T-helper 2 cell treated with Interferon-gamma antibody and Interleukin-4, amounts not matched to agents 5 μg/mL and 100 μg/mL, for 36 hours (primary cell): ENCODE measurements at regions not wholly inside any gene's neighbourhood (a gene's known extent, or its start where the extent isn't known, plus 50 kb on each side); places are given as distances from the start of the nearest gene placed in this dataset.

Source experiments
- DNase-seq: peaks from one replicate; pipeline ENCODE4 v3.0.0; 2021; ENCODE audit warnings: low spot score
- H3K27ac Mint-ChIP-seq: one replicate; pipeline ENCODE4 v1.8.0; 2021; ENCODE audit warnings: mild to moderate bottlenecking, mixed read lengths
- H3K27me3 Mint-ChIP-seq: one replicate; pipeline ENCODE4 v1.8.0; 2021; ENCODE audit warnings: low read depth, mixed read lengths
- H3K36me3 Mint-ChIP-seq: one replicate; pipeline ENCODE4 v1.8.0; 2021; ENCODE audit warnings: low read depth, mixed read lengths
- H3K4me1 Mint-ChIP-seq: one replicate; pipeline ENCODE4 v1.8.0; 2021; ENCODE audit warnings: low read depth, mixed read lengths
- H3K4me3 Mint-ChIP-seq: one replicate; pipeline ENCODE4 v1.8.0; 2022; ENCODE audit warnings: mild to moderate bottlenecking, moderate library complexity, mixed read lengths
- H3K9me3 Mint-ChIP-seq: one replicate; pipeline ENCODE4 v1.8.0; 2021; ENCODE audit warnings: mixed read lengths

DNA sequence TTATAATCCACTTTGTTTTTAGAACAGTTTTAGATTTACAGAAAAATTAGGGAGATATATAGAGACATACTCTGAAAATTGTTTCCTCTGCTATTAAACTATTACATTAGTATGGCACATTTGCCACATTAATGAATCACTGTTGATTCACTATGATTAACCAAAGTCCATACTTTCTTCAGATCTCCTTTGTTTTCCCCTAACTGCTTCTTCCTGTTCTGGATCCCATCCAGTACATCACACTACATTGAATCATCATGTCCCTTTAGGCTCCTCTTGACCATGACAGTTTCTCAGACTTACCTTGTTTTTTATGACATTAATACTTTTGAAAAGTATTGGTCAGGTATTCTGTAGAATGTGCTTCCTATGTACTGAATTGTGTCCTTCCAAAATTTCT is 109.2 kb upstream of the EDNRA start:
- H3K4me1 Mint-ChIP-seq = no peaks in the 10 kb centered on the region
- no peaks in the 10 kb centered on the region for H3K36me3 Mint-ChIP-seq
- H3K4me3 Mint-ChIP-seq = no peak overlapping the region
- no peak overlapping the region for H3K27ac Mint-ChIP-seq
- no peaks in the 10 kb centered on the region for H3K9me3 Mint-ChIP-seq
- no peak for DNase-seq
- no peaks in the 10 kb centered on the region for H3K27me3 Mint-ChIP-seq

DNA sequence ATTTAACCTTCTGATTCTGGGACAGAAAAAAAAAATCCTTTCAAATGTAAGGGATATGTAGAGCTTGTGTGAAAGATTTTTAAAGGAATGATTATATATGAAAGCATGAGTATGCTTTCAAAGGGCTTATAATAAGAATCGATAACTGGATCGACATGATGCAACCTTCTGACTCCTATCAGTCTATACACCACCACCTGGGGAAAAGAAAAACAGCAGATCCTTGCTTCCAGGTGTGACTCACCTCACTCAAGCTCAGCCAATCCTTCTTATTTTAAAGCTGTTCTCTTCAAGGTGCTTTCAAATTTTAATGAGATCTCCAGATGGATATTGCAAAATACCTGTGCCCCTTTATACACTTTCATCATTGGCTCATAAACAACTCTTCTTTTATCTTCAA is 102.1 kb upstream of the EDNRA start:
- Mint-ChIP-seq H3K4me1 (no peaks in the 10 kb centered on the region), H3K27me3 (no peaks in the 10 kb centered on the region), H3K4me3 (no peak overlapping the region), H3K9me3 (no peaks in the 10 kb centered on the region), H3K27ac (no peak overlapping the region), H3K36me3 (no peaks in the 10 kb centered on the region)
- no peak for DNase-seq

DNA sequence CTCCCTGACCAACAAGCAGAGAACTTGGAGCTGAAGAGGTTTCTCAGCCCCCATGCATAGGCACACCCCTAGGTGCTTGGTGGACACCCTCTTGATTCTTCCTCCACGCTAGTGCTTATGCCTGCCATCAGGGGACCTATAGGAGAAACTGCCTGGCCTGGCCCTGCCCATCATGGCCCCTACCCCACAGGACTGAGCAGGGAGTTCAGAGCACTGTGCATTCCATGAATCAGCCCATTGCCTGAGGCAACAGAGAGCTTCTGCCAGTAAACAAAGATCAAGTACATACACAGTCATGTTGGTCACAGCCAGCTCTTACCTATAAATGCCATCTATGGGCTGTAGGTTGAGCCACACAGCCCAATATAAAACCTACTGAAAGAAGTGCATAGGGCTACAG is 99.1 kb upstream of the EDNRA start:
- no peaks in the 10 kb centered on the region for H3K9me3 Mint-ChIP-seq
- no peaks in the 10 kb centered on the region for H3K36me3 Mint-ChIP-seq
- no peak overlapping the region for H3K4me3 Mint-ChIP-seq
- no peaks in the 10 kb centered on the region for H3K27me3 Mint-ChIP-seq
- DNase-seq = no peak
- no peak overlapping the region for H3K27ac Mint-ChIP-seq
- no peaks in the 10 kb centered on the region for H3K4me1 Mint-ChIP-seq

DNA sequence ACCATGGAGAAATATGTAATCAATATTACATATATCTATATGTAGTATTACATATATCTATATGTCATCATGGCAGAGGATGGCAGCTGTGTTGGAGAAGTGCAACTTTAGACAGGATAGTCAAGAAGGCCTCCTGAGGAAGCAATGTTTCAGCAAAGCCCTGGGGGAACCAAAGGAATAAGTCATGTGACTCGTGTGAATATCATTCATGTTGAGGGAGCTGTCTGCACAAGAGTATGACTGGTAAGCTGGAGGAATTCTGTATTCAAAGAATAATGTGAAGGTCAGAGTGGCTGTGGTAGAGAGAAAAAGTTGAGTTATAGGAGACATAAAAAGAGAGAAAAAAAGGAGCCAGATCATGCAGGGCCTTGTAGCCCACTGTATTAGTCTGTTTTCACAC is 92.9 kb upstream of the EDNRA start:
- Mint-ChIP-seq H3K27me3 (no peaks in the 10 kb centered on the region), H3K4me1 (no peaks in the 10 kb centered on the region), H3K36me3 (no peaks in the 10 kb centered on the region), H3K4me3 (no peak overlapping the region), H3K27ac (no peak overlapping the region), H3K9me3 (no peaks in the 10 kb centered on the region)
- no peak for DNase-seq

DNA sequence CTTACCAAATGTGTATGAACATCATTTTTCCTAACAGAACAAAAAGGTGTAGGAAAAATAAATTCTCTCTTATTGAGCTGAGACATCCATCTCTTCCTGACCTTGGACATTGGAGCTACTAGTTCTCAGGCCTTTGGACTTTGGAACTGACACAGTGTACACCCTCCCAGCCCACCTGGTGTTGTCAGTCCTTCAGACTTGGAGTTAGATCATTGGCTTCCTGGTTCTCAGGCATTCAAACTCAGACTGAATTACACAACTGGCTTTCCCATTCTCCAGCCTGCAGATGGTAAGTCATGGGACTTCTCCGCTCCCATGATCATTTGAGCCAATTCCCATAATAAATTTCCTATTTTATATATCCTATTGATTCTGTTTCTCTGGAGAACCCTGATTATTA is 84.8 kb upstream of the EDNRA start:
- H3K27me3 Mint-ChIP-seq = no peaks in the 10 kb centered on the region
- no peak overlapping the region for H3K4me3 Mint-ChIP-seq
- no peak overlapping the region for H3K27ac Mint-ChIP-seq
- no peaks in the 10 kb centered on the region for H3K4me1 Mint-ChIP-seq
- no peak for DNase-seq
- no peaks in the 10 kb centered on the region for H3K9me3 Mint-ChIP-seq
- H3K36me3 Mint-ChIP-seq = no peaks in the 10 kb centered on the region

DNA sequence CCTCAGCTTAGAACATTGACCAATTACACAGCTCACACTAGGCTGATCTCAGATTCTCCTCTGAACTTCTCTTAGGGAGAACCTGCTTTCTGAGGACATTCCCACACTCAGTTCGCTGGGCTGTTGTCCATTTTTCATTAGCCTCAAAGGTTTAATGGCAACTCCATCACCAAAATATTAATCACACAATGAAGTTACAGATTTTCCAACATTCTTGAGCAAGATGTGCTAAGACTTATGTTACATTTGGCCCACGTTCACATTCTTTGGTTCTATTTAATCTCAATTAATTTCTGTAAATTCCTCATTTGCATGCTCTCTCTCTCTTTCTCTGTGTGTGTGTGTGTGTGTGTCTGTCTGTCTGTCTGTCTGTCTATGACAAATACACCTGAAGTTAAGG is 82.3 kb upstream of the EDNRA start:
- Mint-ChIP-seq H3K27me3 (no peaks in the 10 kb centered on the region), H3K36me3 (no peaks in the 10 kb centered on the region), H3K4me3 (no peak overlapping the region), H3K9me3 (no peaks in the 10 kb centered on the region), H3K27ac (no peak overlapping the region), H3K4me1 (no peaks in the 10 kb centered on the region)
- no peak for DNase-seq

DNA sequence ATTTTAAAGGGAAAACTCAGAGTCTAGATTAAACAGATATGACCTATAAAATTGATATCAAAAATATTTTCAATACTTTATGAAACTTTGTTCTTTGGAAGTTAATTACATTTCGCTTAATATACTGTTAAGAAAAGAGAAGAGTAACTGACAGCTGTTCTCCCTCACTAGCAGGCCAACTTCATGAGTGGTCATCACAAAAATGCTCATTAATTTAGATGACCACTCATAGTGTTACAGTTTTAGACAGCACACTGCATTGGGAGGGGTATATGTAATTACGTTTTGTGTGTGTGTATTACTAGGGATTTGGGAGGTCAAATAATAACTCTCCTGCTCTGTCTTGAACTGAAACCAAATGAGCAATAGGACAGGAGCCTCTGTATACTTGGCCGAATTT is 80.2 kb upstream of the EDNRA start:
- Mint-ChIP-seq H3K27ac (no peak overlapping the region), H3K9me3 (no peaks in the 10 kb centered on the region), H3K4me1 (no peaks in the 10 kb centered on the region), H3K36me3 (no peaks in the 10 kb centered on the region), H3K27me3 (no peaks in the 10 kb centered on the region), H3K4me3 (no peak overlapping the region)
- no peak for DNase-seq

DNA sequence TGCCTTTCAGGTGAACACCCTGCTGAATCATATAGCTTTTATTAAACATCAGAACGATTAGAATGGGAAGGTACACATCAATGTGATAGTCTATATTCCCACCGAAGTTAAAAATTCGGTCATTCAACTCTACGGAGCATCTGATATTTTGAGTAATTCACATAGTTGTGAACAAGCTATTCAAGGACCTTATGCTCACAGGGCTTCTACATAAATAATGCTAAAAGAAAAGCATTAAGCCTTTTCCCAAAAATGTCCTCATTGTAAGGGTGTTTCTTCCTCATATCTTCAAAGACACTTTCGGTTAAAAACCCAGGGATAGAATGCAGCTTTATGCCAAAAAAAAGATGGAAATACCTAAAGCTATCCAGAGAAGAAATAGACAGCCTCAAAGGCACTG is 79.7 kb upstream of the EDNRA start:
- H3K27ac Mint-ChIP-seq = no peak overlapping the region
- H3K9me3 Mint-ChIP-seq = no peaks in the 10 kb centered on the region
- no peaks in the 10 kb centered on the region for H3K36me3 Mint-ChIP-seq
- H3K4me1 Mint-ChIP-seq = no peaks in the 10 kb centered on the region
- no peak overlapping the region for H3K4me3 Mint-ChIP-seq
- H3K27me3 Mint-ChIP-seq = no peaks in the 10 kb centered on the region
- no peak for DNase-seq

DNA sequence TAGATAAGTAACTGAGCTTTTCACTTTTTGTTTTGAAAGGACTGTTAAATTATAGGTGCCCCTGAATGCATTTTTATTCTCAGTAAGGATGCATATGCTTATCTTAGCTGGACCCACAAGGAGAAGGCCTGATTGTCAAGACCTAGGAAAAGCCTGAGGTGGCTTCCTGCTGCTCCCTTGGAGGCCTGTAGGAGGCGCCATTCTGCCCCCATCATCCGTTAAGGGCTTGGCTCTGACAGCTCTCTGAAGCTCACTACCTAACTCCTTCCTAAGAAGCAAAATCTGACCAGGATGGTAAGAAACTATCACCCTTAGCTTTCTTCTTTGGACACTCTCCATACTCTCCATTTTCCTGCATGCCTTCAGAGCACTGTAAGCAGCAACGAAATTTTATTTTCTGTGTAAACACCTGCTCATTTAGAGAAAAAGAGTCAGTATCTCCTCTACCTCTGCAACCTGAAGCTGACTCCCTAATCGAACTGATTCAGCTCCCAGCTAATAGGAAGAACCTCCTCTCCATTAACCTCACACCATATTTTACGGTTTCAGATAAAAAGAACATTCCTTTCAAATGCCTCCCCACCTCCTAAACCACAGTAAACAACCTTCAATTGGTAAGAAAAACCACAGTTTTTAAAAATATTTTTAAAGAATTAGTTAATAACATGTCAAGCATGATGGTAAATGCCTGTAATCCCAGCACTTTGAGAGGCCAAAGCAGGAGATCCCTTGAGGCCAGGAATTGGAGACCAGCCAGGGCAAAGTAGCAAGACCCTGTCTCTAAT is 73.4 kb upstream of the EDNRA start:
- Mint-ChIP-seq H3K4me1 (no peaks in the 10 kb centered on the region), H3K27me3 (no peaks in the 10 kb centered on the region)
- no peak for DNase-seq

DNA sequence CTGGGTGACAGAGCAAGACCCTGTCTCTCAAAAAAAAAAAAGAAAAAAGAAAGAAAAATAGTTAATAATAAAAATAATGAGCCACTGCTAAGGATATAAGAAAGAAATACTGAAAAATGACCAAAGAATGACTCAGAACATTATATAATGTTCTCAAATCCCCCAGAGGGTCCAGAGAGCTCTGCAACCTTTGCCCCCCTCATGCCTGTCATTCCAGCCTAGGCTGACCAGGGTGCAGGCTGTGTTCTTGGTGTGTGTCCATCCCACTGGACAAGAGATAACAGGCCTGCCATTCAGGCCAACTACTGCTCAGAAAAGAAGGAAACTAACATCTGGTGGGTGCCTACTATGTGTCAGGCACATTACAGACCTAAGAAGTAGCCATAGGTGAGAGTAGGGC is 72.7 kb upstream of the EDNRA start:
- H3K27me3 Mint-ChIP-seq = no peaks in the 10 kb centered on the region
- no peaks in the 10 kb centered on the region for H3K9me3 Mint-ChIP-seq
- no peak overlapping the region for H3K27ac Mint-ChIP-seq
- H3K36me3 Mint-ChIP-seq = no peaks in the 10 kb centered on the region
- no peaks in the 10 kb centered on the region for H3K4me1 Mint-ChIP-seq
- no peak overlapping the region for H3K4me3 Mint-ChIP-seq
- DNase-seq = no peak

More for the DNA sequence above, 73.4 kb upstream of the EDNRA start:
- Mint-ChIP-seq H3K27ac (no peak overlapping the region), H3K9me3 (no peaks in the 10 kb centered on the region), H3K4me3 (no peak overlapping the region), H3K36me3 (no peaks in the 10 kb centered on the region)

DNA sequence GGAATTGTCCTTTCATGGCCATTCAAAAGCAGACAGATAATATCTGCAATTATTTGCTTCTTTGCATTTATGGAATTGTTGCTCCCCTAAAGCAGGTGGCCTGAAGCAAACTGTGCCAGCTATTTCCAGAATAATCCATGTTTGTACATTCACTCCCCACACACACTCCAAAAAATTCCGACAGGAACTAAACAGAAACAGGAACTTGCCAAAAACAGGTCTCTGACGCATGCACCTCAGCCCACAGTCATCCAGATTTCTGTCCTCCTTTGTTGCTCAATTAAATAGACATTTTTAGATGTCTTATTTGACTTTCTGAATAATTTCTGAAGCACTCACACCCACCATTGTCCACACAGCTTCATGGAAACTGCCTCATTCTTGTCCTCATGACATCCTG is 71.5 kb upstream of the EDNRA start:
- no peak overlapping the region for H3K27ac Mint-ChIP-seq
- no peaks in the 10 kb centered on the region for H3K4me1 Mint-ChIP-seq
- H3K9me3 Mint-ChIP-seq = peaks cover 2% of the 10 kb centered on the region
- no peak overlapping the region for H3K4me3 Mint-ChIP-seq
- H3K27me3 Mint-ChIP-seq = no peaks in the 10 kb centered on the region
- H3K36me3 Mint-ChIP-seq = no peaks in the 10 kb centered on the region
- no peak for DNase-seq

DNA sequence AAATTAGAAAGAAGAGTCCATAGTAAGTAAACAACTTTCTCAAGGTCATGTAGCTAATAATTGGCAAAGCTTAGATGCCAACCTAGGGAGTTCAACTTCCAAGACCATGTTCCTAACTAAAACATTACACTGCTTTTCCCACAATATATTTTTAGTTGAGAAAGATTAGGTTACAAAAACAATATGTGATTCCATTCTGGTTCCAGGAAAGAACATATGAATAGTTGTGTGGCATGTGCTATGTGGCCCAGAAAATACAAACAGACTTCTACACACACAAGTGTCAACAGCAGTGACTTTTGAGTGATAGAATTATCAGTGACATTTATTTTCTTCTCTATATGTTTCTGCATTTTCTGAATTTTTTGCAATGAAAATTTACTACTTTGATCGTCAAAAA is 62.7 kb upstream of the EDNRA start:
- no peaks in the 10 kb centered on the region for H3K27me3 Mint-ChIP-seq
- no peaks in the 10 kb centered on the region for H3K4me1 Mint-ChIP-seq
- peaks cover 6% of the 10 kb centered on the region for H3K9me3 Mint-ChIP-seq
- DNase-seq = no peak
- no peak overlapping the region for H3K4me3 Mint-ChIP-seq
- no peaks in the 10 kb centered on the region for H3K36me3 Mint-ChIP-seq
- H3K27ac Mint-ChIP-seq = no peak overlapping the region

DNA sequence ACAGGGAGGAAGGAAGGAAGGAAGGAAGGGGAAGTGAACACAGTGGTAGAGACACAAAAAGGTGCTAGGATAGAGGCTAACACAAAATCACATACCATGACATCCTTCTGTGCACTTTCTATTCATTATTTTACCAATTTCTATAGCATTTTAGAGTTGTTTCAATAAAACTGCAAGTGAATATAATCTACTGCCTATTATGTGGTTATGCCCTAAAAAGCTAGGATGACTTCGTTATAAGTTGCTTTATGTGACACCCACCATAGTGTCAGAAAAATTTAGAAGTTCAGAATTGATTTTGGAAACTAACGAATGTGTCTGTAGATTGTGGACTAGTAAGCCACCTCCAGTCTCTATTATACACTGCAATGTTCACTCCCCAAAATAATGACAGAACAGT is 59.4 kb upstream of the EDNRA start:
- Mint-ChIP-seq H3K27me3 (no peaks in the 10 kb centered on the region), H3K27ac (no peak overlapping the region), H3K9me3 (no peaks in the 10 kb centered on the region), H3K4me1 (no peaks in the 10 kb centered on the region), H3K4me3 (no peak overlapping the region), H3K36me3 (no peaks in the 10 kb centered on the region)
- no peak for DNase-seq

DNA sequence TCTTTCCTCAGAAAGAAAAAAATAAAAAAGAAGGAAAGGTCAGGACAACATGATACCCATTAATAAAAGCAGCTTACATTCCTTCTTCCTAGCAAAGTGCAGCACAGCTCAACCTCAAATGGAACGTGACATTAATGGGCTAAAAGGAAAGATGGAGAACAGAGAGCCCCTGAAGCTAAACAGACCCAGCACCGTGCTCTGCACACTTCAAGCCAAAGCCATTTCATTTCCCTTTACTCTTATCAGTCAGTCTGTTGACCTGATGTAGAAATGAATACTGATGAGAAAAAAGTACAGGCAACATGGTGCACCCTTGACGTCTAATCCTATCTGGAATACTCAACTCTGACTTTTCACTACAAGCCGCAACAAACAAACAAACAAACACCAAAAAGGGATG is 57.7 kb upstream of the EDNRA start:
- no peak for DNase-seq
- H3K36me3 Mint-ChIP-seq = no peaks in the 10 kb centered on the region
- no peak overlapping the region for H3K27ac Mint-ChIP-seq
- H3K9me3 Mint-ChIP-seq = no peaks in the 10 kb centered on the region
- H3K4me1 Mint-ChIP-seq = no peaks in the 10 kb centered on the region
- H3K27me3 Mint-ChIP-seq = no peaks in the 10 kb centered on the region
- no peak overlapping the region for H3K4me3 Mint-ChIP-seq

DNA sequence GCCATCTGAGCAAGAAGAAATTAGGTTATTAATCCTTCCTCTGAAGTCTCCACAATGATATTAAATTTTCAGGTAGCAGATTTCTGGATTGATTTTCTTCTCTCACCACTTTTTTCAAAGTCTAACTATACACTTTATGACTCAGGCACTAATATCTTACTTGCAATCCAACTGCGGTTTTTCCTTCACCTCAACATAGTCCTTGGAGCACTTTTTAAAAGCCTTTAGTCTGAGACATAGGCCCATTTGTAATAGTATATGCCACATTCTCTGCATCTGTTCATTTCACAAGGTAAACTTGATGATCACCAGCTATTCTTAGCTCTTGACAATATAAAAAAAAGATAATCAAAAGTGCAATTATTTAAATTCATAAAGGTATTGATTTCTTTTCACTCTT is 55.9 kb upstream of the EDNRA start:
- H3K27me3 Mint-ChIP-seq = no peaks in the 10 kb centered on the region
- no peaks in the 10 kb centered on the region for H3K36me3 Mint-ChIP-seq
- no peak for DNase-seq
- no peak overlapping the region for H3K27ac Mint-ChIP-seq
- no peak overlapping the region for H3K4me3 Mint-ChIP-seq
- no peaks in the 10 kb centered on the region for H3K4me1 Mint-ChIP-seq
- H3K9me3 Mint-ChIP-seq = no peaks in the 10 kb centered on the region
